Stimulated activated CD4-positive, alpha-beta T cell treated with anti-CD3 and anti-CD28 coated beads, Interleukin-1b, Interleukin-23, amount 100 ng/mL, for 24 hours (primary cell): ENCODE measurements at regions not wholly inside any gene's neighbourhood (a gene's known extent, or its start where the extent isn't known, plus 50 kb on each side); places are given as distances from the start of the nearest gene placed in this dataset.

Source experiments
- DNase-seq, 4 experiments: peaks; one replicate each; pipeline ENCODE4 v3.0.0-alpha.2; 2020; ENCODE audit warnings: low read depth in 4 of 4, low spot score in 1 of 4

DNA sequence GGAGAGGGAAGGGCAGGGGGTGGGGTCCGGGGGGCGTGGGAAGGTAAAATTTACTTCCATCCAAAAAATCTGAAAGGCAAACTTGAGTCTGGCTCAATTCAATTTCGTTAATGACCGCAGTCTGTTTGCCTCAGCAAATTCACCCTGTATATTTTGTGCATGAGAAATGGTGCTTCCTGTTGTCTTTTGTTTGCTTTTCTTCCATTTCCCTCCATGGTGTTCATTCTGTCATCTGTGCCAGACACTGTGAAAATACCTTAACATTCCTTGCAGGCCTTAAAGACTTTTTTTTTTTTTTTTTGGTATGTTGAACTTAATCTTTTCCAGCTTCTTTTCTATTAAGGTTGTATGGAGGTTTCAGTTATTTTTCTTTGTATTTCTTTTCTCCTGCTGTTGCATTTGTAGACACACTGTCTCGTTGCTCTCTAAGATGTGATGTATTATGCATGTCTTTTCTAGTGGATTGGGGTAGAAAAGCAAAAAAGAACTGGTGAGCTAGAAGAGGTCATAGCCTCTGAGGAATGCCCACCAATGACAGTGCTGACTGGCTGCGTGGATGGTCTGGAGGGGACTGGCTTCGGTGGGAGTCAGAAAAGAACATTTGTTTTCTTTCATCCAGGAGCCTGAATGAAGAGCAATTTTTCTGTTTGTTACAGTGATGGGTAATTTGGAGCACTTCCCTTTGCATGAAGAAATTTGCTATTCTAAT lies 585.0 kb upstream of the MAP3K7 start:
- DNase-seq = no peak

DNA sequence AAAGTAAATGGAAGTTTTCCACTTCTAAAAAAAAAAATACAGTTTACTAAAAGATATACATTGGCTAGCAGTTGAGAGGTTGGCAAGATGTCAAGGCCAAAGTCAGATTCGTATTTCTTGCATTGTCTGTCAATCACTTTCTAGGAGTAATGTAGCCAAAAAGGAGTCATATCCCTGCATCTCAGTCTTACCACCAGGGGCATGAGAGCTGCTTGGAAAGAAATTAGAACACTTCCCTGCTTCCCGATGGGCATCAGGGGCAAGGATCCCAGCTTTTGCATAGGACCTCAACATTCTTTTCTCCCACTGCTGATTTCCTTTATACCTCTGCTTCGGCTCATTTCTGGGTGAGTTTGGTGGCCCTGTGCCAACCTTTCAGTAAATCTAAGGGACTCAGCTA lies 581.0 kb upstream of the MAP3K7 start:
- no peak for DNase-seq

DNA sequence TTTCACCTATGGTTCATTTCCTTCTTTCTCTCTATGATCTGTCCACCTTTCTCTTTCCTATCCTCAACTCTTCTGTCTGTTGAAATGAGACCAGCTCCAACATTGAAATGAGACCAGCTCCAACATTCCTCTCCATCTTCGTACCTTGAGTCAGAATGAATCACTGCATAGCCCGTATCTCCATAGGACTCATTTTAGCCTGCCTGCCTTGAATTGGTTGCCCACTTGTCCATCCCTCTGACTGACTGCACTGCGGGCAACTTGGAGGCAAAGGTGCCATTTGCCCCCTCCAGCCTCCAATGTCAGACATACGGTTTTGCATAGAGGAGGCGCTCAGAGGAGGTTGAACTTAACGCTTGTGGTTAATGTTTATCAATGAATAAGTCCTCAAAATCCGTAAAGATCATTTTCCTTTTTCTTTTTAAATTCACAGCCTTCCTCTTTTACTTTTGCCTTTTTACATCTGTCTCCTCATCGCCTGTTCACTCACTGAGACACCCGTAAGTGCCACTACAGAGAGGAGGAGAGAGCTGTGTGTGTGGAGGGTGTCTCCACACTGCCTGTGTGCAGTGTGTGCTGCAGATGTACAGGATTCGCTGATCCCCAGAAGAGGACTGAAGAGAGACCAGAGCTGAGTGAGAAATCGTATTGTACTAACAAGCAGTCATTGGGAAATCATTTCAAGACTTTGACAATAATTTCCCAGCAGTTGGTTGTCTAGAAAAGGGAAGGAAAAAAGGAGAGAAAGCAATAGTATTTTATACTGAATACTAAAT lies 579.6 kb upstream of the MAP3K7 start:
- DNase-seq = no peak

DNA sequence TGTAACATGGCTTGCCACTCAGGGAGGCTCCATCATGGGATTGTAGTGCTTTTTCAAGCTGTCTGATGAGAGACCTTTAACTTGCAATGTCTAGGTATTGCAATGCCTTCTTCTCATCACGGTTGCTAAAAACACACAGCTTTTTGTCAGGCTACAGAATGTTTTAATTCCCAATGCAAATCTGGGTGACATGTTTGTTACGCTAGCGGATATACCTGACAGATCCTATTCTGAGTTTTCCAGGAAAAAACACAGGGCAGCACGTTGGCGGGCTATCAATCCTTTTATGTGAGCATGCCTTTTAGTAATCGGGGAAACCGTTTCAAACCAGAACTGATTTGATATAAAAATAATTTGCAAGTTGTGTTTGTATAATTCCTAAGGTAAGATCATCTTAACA lies 577.2 kb upstream of the MAP3K7 start:
- no peak for DNase-seq

DNA sequence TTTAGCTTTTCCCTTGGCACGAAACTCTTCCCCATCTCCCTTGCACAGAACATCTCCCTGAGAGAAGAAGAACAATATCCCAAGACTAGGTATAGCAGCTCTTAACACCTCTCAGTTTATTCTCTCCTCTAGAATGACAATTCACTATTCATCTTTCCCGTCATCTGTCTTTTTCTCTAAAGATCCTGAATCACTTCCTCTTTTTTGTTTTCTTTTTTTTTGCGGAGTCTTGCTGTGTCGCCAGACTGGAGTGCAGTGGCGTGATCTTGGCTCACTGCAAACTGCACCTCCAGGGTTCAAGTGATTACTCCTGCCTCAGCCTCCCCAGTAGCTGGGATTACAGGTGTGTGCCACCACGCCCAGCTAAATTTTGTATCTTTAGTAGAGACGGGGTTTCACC lies 574.4 kb upstream of the MAP3K7 start:
- no peak for DNase-seq

DNA sequence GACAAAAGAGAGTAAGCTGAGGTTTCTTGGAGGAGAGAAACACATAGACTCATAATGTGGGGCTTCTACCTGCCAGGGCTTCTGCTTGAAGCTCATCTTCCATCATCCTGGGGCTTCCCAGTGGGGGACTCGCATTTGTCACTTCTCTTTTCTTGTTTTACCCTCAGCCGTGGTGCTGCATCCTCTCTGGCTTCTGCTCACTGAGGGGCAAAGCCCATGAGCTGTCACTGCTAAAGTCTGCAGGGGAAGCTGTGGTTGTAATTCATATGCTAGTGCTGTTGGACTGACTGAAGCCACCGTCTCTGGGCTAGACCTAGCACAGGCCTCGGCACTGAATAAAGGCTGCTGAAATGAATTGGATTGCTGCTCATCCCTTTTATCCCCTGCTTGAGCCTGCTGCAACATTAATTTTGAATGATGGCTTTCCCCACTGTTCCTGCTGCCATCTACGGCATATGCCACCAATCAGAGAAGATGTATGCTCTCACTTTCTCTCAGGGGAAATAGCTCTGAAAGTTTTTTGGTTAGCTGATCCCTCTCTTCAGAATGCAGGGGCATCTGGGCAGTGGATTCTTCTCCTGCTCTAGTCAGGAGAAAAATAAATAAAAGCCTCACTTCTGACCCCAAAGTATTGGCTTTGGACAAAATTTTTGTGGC lies 568.4 kb upstream of the MAP3K7 start:
- no peak for DNase-seq

DNA sequence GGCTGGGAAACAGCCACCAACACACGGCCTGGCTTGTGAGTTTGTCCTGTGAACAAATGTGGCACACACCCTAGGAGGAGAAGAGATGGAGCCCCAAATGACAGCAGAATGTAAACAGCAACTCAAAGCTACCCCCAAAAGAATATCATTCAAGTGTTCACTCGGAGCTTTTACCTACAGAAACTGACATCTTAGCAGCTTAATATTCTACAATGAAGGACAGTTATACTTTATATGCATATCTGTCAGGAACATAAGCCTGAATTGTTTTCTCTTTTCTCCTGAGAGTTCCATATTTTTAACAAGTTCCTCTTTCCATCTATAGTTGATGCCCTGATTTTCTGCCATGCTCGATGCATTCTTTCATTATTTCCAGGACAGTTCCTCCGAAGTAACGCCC lies 566.0 kb upstream of the MAP3K7 start:
- DNase-seq = no peak

DNA sequence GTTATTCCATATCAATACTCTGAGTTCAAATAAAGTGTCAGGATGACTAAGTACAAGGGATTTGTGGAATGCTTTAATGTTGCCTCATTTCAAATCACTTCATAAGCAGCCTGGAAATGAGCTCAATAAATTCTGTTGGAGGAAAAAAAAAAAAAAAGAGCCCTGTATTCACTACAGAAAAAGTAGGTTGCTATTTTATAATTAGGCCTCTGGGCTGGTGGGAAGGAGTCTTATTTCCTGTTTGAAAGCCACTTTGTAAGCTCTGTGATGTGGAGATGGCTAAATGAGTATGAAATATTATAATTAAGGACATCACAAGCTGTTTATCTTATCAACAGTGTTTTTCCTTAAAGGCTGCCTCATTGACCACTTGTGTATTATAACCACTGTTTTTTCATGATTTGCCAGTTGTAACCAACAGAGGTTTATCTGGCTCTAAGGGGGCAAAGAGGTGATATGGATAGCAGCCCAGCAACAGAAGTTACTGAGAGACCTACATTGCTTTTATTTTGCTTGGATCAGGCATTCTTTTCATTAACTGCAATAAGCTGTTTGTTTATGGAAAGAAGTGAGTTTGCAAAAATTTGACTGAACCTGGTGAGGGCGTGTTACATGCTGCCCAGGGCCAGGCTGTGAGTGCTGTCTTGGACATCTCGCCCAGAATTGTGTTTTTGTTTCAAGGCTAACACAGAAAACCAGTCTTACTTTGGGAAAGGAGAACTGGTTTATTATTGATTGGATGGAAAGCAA lies 563.3 kb upstream of the MAP3K7 start:
- DNase-seq = no peak

DNA sequence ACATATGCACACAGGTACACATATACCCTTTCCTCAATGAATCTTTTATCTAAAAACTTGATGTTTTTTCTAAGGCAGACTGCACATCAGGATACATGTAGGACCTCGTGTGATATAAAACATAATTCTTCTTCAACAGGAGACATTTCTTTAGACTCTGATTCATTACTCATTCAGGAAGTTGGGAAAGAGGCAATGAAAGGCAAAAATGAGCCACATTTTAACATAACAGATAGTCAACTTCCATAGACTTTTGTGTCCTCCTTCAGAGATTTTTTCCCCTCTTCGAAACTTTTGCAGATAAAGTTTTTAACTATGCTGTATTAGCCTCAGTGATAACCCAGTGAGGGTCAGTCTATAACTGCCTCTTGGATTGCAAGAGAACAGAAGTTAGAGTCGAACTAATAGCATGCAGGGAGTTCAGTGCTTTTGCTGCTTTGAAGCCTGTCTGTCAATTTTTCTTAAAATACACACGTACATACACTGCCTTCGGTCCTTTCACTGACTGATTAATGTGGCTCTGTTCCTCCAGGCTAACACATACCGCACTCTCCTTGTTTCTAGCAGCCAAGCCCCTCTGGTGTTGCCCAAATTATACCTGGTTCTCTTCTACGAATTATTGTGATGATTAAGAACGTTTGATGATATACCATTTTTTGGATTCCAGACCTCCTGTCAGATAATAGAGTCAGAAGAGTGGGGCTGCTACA lies 562.5 kb upstream of the MAP3K7 start:
- DNase-seq = no peak

DNA sequence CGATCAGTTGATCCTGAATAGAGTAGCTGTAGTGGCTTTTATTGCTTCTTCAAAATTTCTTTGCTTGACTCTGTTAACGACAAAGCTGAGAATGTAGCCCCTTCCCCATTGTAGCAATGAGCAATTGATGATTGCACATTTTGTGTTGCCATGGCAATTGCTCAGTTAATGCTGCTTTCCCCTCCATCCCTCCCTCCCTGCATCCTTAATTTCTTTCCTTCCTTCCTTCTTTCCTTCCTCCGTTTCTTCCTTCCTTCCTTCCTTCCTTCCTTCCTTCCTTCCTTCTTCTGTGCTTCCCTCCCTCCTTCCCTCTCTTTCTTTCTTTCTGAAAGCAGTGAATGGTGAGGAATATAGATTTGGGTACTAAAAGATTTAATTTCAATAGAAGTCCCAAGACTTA lies 557.3 kb upstream of the MAP3K7 start:
- DNase-seq = no peak

DNA sequence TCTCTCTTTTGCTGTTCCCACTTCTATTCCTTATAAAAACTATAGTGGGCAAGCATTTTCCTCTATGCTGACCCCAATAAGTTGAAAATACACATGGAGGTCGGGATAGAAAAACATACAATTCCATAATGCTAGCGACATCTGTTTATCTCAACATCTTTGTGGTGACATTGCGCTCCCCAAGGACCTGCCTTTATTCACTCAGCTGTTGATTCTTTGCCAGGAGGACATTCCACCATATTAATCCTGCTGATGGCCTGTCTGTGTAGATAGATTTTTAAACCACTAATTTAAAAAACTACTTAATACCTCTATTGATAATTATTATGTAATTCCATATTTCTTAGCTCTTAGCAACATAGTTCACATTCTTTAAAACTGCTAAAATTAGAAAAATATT lies 555.3 kb upstream of the MAP3K7 start:
- DNase-seq = no peak

DNA sequence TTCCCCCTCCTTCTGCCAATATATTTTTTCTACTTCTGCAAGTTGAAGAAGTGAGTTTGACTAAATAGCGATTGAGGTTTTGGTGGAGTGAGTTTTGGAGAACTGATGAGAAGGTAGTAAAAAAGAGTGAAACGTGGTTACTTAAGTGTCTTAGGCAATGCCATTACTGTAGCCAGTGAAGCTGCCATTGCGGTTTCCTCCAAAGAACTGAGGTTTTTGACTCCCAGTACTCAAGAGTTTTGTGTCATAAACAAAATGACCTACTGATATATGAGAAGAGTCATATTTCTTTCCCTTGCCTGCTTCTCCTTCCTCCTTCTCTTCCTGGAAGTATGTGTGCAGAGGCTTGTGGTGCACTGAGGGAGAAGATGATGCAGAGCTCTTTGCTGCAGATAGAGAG lies 554.5 kb upstream of the MAP3K7 start:
- DNase-seq = no peak

DNA sequence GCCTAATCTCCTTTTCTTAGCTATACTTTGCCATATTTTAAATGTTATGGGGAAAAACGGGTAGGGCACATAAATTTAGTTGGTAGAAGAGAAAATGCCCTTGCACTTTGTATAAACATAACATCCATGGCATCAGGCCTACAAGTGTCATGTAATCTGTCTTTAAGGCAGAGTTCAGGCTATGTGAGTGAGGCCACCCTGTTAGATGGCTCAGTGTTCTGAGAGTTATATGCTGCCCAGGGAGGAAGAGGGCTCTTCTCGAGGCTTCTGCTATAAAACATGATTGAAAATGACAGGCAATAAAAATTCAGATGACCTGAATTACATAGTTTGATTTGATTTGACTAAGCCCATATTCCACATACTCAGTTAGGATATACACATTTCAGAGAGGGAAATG lies 553.6 kb upstream of the MAP3K7 start:
- no peak for DNase-seq

DNA sequence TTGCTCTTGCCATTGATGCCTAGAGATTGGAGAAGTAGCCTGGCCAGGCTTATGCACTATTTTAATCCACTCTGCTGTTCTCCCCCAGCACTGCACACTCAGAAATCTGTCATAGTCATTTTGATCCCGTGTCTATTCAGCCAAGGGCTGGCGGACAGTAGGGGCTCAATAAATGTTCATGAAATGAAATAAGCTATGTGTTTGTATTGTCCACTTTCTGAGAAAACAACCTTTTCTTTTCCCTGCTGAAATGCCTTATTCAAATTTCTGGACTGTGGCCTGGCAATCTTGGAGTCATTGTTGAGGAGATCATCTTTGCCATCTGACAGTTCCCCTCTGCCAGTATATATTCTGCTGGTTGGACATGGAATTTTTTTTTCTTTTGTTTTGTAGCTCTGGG lies 550.4 kb upstream of the MAP3K7 start:
- DNase-seq = no peak

DNA sequence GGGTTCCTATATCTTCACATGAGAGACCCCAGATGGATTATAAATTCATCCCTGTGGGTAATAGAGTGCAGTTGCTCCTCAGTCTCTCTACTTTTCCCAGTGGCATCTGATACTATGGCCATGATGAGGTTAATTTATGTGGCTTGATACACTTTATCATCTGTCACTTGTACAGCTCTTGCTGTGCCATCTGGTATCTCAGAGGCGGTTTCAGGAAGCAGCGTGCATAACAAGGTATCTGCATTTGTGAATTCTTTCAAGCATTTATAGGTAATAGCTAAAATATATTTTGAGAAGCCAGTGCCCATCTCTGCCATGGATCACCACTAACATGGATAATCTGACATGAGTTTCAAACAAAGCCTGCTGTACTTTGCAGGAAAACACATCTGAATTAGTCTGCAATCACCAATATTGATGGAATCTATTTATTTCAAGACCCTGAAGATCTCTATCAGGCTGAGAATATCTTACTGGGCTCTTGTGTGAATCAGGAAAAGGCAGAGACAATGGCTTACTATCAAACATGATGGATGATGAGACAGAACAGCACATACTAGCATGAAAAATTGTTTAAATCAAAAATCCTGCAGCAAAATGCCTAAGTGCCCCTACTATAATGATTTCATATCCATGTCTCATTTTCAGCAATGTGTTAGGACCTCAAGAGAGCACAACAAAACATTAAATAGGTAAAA lies 548.7 kb upstream of the MAP3K7 start:
- DNase-seq = no peak

DNA sequence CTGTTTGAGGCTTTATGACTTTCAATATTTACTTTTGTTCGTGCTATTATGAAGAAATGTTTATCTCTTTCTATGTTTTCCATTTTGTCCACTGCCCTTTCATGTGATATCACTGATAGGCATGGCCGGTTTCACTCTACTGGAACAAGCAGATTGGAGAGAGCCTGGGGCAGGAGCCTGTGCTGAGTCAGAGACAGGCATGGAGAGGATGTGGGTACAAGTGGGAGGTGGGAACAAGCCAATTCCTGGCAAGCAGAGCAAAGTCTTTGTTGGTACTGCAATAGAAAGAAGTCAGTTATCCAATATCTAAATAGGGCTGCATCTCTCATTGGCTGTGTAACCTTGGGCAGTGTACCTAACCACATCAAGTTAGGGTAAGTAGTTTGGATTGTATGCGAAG lies 545.6 kb upstream of the MAP3K7 start:
- DNase-seq = no peak

DNA sequence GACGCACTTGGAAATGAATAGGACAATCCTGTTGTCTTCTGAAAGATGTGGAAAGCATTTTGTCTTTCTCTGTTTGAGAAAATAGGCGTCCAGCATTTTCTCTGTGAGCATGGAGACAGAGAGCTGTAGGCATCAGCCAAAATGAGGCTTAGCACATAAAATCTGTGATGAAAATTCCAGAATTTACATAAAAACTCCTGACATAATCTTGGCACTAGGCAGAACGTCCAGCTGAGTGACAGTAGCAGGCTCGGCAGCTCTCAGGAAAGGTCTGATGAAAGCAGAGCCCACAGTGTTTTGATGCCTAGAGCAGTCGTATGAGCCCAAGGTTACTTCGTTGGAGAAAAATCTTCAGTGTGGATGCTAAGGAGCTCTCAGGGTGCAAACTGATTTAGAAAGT lies 543.3 kb upstream of the MAP3K7 start:
- no peak for DNase-seq

DNA sequence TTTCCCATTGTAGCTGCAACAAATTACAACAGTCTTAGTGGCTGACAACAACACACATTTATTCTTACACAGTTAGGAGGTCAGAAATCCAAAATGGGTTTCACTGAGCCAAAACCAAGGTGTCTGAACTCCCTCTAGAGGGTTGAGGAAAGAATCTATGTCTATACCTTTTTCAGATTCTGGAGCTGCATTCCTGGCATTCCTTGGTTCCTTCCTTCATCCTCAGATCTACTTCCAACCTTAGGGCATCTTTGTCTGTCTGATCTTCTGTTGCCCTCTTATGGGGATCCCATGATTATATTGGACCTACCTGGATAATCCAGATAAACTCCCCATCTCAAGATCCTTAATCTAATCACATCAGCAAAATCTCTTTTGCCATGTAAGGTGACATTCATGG lies 540.9 kb upstream of the MAP3K7 start:
- no peak for DNase-seq

DNA sequence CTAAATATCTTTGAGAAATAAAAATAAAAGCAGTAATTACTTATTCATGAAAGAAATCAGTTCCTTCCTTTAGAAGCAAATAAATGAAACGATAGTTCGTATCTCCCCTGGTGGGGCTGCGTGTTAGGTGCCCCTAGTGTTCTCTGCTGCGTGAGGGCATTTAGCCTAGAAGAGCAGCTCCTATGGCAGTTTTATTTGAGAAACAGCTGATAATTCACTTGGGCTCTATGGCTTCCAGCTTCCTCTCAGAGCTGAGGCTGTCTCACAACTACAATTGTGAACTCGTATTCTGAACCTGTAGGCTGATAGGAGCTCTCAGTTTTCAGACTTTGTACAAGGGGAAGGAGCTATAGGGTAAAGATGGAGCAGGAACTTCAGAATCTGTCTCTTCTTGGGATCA lies 540.0 kb upstream of the MAP3K7 start:
- no peak for DNase-seq

DNA sequence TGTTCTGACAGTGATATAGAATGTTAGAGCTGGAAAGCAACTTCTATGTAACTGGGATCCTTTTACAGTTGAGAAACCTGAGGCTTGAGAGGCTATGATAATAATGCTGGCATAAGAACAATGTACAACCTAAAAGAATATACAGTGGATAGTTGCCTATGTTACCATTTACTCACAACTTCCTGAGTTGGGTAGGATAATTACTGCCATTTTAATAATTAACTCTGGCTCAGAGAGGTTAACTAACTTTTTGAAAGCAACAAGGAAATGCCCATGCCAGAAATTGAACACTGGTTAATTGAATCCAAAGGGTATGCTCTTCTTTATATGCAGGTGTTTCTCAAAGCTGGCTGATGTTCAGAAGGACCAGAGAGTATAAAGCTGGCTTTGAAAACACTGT lies 530.7 kb upstream of the MAP3K7 start:
- no peak for DNase-seq
